Nephron progenitor cell (in vitro differentiated cells): ENCODE measurements at regions not wholly inside any gene's neighbourhood (a gene's known extent, or its start where the extent isn't known, plus 50 kb on each side); places are given as distances from the start of the nearest gene placed in this dataset.

Experiments
- DNase-seq: peaks from one replicate; pipeline ENCODE4 v3.0.0; 2021
- H3K27ac Mint-ChIP-seq: 2 replicates; pipeline ENCODE4 v1.8.0; 2021; ENCODE audit warnings: mild to moderate bottlenecking, moderate library complexity, mixed read lengths
- H3K27me3 Mint-ChIP-seq: 2 replicates; pipeline ENCODE4 v1.8.0; 2021; ENCODE audit warnings: mild to moderate bottlenecking, low read depth, mixed read lengths; ENCODE audit not compliant: poor library complexity
- H3K36me3 Mint-ChIP-seq: 2 replicates; pipeline ENCODE4 v1.8.0; 2021; ENCODE audit warnings: low read depth, mixed read lengths
- H3K4me1 Mint-ChIP-seq: 2 replicates; pipeline ENCODE4 v1.8.0; 2021; ENCODE audit warnings: mixed read lengths
- H3K4me3 Mint-ChIP-seq: 2 replicates; pipeline ENCODE4 v1.8.0; 2021; ENCODE audit warnings: mild to moderate bottlenecking, moderate library complexity, mixed read lengths
- H3K9me3 Mint-ChIP-seq: 2 replicates; pipeline ENCODE4 v1.8.0; 2021; ENCODE audit warnings: mild to moderate bottlenecking, moderate library complexity, mixed read lengths
- TF ChIP-seq, protein P1 (sequence below): fragments of 200-600 bp; sonication (generic); IDR thresholded peaks from 2 replicates; pipeline ENCODE4 v1.5.0; 2021; ENCODE audit warnings: antibody characterized with exemption

DNA sequence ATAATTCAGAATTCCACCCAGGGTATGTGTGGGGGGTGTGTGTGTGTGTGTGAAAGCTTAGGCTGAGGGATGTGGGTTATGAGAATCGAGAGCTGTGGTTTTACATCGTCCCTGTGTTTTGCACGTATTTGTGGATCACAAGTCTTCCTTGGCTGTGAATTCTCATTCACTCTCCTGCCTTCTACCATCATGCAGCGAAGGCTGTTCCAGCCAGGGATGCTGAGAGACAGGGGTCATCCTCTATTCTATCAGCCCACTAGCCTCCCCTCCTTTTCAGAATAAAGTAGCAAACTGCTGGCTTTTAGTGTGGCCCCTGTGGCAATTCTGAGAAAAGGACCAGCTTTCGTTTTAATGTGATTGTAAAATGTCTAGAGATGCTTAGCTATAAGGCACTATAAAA, 460.6 kb upstream of the NR2F2 start:
- TF ChIP-seq, protein P1, sequence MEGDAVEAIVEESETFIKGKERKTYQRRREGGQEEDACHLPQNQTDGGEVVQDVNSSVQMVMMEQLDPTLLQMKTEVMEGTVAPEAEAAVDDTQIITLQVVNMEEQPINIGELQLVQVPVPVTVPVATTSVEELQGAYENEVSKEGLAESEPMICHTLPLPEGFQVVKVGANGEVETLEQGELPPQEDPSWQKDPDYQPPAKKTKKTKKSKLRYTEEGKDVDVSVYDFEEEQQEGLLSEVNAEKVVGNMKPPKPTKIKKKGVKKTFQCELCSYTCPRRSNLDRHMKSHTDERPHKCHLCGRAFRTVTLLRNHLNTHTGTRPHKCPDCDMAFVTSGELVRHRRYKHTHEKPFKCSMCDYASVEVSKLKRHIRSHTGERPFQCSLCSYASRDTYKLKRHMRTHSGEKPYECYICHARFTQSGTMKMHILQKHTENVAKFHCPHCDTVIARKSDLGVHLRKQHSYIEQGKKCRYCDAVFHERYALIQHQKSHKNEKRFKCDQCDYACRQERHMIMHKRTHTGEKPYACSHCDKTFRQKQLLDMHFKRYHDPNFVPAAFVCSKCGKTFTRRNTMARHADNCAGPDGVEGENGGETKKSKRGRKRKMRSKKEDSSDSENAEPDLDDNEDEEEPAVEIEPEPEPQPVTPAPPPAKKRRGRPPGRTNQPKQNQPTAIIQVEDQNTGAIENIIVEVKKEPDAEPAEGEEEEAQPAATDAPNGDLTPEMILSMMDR: no peak
- Mint-ChIP-seq H3K27me3 (peaks cover 3% of the 10 kb centered on the region), H3K4me1 (peaks cover 63% of the 10 kb centered on the region), H3K27ac (peak overlapping the region; percentile 84), H3K9me3 (no peaks in the 10 kb centered on the region), H3K4me3 (no peak overlapping the region), H3K36me3 (no peaks in the 10 kb centered on the region)
- DNase-seq: no peak

DNA sequence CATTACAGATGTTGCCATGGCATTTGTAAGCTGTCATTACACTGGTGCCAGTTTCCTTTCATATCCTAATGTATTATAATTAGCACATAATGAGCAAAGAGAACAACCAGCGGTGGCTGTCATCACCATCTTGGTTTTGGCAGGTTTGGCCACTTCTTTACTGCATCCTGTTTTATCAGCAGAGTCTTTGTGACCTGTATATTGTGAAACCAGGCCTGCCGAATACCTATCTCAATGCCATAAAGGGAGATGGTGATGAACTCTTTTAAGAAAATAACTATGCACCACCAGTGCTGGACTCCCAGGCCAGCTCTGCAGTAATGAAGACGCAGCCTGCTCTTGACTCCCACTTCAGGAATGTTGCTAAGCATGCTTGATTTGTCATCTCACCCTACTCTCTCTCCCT, 458.1 kb upstream of the NR2F2 start:
- Mint-ChIP-seq H3K27ac (no peak overlapping the region), H3K36me3 (peaks cover 8% of the 10 kb centered on the region), H3K27me3 (peaks cover 3% of the 10 kb centered on the region), H3K9me3 (no peaks in the 10 kb centered on the region), H3K4me1 (peaks cover 71% of the 10 kb centered on the region), H3K4me3 (no peak overlapping the region)
- TF ChIP-seq, protein P1: no peak
- DNase-seq: no peak

DNA sequence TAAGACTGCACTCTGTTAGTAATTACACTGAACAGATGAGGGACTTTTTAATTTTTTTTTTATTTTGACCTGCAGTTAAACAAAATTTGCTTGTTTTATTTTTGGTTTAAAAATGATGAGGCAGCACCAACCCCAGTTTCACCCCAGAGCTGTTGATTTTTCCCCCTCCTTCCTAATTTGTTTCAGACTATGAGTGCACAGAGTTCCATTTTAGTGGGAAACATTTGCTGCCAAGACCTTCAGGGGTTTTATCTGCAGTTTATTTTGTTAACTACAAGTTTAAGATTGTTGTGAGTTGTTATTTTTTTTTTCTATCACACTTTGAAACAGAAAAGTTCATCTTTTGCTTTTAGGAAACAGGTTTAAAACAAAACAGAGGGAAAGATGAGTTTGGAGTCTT, 455.9 kb upstream of the NR2F2 start:
- H3K27ac Mint-ChIP-seq: peak overlapping the region; percentile 72
- peaks cover 3% of the 10 kb centered on the region for H3K27me3 Mint-ChIP-seq

DNA sequence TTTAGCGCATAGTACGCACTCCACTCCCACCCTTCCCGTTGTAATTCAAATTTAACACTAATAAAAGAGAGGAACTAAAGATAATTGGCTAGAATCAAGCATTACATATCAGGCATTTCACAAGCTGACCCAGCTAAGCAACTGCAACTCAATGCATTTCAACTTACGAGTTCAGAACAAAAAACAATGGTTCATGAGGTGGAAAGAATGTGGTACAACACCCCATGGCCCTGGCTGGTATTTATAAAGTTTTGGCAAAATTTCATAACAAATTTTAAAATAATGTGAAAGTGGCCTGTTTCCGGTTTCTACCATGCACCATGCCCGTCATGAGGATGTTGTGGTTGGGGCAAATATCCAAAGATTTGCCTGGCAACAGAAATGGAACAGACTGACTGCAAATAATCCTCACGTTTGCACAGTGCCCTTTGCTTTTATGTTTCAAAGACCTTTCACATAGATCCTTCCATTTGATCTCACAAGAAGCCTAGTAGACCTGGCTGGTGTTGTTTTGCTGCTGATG, 455.3 kb upstream of the NR2F2 start:
- peaks cover 44% of the 10 kb centered on the region for H3K4me1 Mint-ChIP-seq
- no peaks in the 10 kb centered on the region for H3K9me3 Mint-ChIP-seq
- no peak overlapping the region for H3K27ac Mint-ChIP-seq
- TF ChIP-seq, protein P1: no peak
- H3K36me3 Mint-ChIP-seq: peaks cover 8% of the 10 kb centered on the region
- no peak overlapping the region for H3K4me3 Mint-ChIP-seq
- DNase-seq: no peak
- H3K27me3 Mint-ChIP-seq: peaks cover 3% of the 10 kb centered on the region

More for the DNA sequence above, 455.9 kb upstream of the NR2F2 start:
- Mint-ChIP-seq H3K36me3 (peaks cover 8% of the 10 kb centered on the region), H3K9me3 (no peaks in the 10 kb centered on the region), H3K4me1 (peaks cover 49% of the 10 kb centered on the region), H3K4me3 (no peak overlapping the region)
- TF ChIP-seq, protein P1: no peak
- DNase-seq: no peak

DNA sequence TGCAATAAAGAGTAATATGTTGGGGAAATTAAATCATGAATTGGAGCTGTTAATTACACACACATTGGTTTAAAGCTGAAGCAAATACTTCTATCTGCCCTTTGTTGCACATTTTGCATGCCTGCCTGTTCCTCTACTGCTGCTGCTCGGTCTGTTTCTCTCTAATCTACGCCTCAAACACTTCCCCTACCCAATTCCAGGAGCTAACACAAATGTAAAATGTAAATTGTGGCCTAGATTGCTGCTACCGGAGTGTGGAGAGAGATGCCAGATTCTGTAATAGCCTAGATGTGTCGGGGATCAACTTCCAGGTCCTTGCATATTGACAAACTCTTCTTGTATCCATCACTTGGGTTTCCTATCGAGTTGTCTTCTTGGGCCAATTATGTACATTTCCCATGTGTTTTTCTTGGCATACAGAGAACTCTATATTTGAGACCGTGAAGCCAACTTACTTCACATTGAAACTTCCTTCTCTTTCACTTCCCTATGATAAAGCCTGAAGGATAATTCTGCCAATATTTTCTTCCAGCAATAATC, 450.4 kb upstream of the NR2F2 start:
- DNase-seq: no peak
- H3K9me3 Mint-ChIP-seq: no peaks in the 10 kb centered on the region
- no peak overlapping the region for H3K4me3 Mint-ChIP-seq
- H3K27ac Mint-ChIP-seq: no peak overlapping the region
- peaks cover 8% of the 10 kb centered on the region for H3K36me3 Mint-ChIP-seq
- H3K27me3 Mint-ChIP-seq: no peaks in the 10 kb centered on the region
- peaks cover 40% of the 10 kb centered on the region for H3K4me1 Mint-ChIP-seq
- TF ChIP-seq, protein P1: no peak

DNA sequence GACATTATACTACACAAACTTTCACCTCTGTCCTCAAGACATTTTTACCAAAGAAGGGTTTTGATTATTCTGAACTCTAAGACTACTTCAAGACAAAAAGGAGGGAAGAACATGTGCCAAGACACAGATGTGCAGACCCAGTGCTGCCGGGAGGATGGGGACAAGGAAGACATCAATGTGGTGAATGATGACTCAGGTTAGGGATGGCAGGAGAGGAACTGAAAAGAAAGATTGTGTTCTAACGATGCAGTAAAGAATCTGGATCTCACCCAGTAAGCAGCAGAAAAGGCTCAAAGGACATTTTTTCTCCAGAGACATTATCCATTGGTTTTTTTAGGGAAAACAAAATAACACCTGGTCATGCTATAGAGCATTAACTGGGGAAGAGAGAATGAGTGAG, 449.9 kb upstream of the NR2F2 start:
- no peak overlapping the region for H3K27ac Mint-ChIP-seq
- DNase-seq: no peak
- H3K27me3 Mint-ChIP-seq: no peaks in the 10 kb centered on the region
- TF ChIP-seq, protein P1: no peak
- no peaks in the 10 kb centered on the region for H3K9me3 Mint-ChIP-seq
- no peak overlapping the region for H3K4me3 Mint-ChIP-seq
- H3K36me3 Mint-ChIP-seq: peaks cover 8% of the 10 kb centered on the region
- peaks cover 37% of the 10 kb centered on the region for H3K4me1 Mint-ChIP-seq
